Testis (tissue), 2 donors: ENCODE measurements at regions not wholly inside any gene's neighbourhood (a gene's known extent, or its start where the extent isn't known, plus 50 kb on each side); places are given as distances from the start of the nearest gene placed in this dataset.

Source experiments
- POLR2A ChIP-seq: fragments of 450-650 bp; IDR thresholded peaks from one replicate; pipeline ENCODE4 v1.6.1; 2017; ENCODE audit warnings: antibody characterized with exemption, mild to moderate bottlenecking, moderate library complexity
- TF ChIP-seq, protein P1 (sequence below), 3 experiments: fragments of 450-650 bp in 2 of 3; fragments of 200-600 bp in 1 of 3; sonication (generic) in 1 of 3; IDR thresholded peaks; one replicate each; pipeline ENCODE4 v1.5.1; 2016 to 2019; ENCODE audit warnings: antibody characterized with exemption in 3 of 3, mild to moderate bottlenecking in 2 of 3, moderate library complexity in 1 of 3

DNA sequence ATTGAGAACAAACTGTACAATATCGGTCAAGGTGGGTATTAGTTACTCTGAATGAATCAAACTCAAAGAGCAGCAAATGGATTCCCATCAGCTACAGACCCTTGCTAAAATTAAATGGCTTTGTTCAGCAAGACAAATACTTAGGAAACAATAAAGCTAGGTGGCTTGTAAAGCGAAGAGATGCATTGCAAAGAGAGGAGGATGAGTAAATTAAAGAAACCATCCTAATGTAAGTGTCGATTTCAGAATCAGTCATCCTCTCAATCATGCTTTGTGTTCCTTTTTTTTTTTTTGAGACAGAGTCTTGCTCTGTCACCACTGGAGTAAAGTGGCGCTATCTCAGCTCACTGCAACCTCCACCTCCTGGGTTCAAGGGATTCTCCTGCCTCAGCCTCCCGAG is 359.2 kb upstream of the ZNF462 start:
- no peak for TF ChIP-seq POLR2A
- TF ChIP-seq, protein P1, sequence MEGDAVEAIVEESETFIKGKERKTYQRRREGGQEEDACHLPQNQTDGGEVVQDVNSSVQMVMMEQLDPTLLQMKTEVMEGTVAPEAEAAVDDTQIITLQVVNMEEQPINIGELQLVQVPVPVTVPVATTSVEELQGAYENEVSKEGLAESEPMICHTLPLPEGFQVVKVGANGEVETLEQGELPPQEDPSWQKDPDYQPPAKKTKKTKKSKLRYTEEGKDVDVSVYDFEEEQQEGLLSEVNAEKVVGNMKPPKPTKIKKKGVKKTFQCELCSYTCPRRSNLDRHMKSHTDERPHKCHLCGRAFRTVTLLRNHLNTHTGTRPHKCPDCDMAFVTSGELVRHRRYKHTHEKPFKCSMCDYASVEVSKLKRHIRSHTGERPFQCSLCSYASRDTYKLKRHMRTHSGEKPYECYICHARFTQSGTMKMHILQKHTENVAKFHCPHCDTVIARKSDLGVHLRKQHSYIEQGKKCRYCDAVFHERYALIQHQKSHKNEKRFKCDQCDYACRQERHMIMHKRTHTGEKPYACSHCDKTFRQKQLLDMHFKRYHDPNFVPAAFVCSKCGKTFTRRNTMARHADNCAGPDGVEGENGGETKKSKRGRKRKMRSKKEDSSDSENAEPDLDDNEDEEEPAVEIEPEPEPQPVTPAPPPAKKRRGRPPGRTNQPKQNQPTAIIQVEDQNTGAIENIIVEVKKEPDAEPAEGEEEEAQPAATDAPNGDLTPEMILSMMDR (IDR thresholded peaks at IDR 0.05) = no peak
